ENCODE measurements at regions not wholly inside any gene's neighbourhood (a gene's known extent, or its start where the extent isn't known, plus 50 kb on each side); places are given as distances from the start of the nearest gene placed in this dataset.

- TF ChIP-seq POLR2AphosphoS5 (IDR thresholded peaks at IDR 0.05) (no peak), POLR2A (IDR thresholded peaks at IDR 0.05; ENCODE audit: low read depth) (no peak)
- TF ChIP-seq, protein P1, sequence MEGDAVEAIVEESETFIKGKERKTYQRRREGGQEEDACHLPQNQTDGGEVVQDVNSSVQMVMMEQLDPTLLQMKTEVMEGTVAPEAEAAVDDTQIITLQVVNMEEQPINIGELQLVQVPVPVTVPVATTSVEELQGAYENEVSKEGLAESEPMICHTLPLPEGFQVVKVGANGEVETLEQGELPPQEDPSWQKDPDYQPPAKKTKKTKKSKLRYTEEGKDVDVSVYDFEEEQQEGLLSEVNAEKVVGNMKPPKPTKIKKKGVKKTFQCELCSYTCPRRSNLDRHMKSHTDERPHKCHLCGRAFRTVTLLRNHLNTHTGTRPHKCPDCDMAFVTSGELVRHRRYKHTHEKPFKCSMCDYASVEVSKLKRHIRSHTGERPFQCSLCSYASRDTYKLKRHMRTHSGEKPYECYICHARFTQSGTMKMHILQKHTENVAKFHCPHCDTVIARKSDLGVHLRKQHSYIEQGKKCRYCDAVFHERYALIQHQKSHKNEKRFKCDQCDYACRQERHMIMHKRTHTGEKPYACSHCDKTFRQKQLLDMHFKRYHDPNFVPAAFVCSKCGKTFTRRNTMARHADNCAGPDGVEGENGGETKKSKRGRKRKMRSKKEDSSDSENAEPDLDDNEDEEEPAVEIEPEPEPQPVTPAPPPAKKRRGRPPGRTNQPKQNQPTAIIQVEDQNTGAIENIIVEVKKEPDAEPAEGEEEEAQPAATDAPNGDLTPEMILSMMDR (IDR thresholded peaks at IDR 0.05) = no peak
Measured at GRCh38 chr20:11542645-11543044, 375.0 kb upstream of the BTBD3 start.
